ENCODE measurements at regions not wholly inside any gene's neighbourhood (a gene's known extent, or its start where the extent isn't known, plus 50 kb on each side); places are given as distances from the start of the nearest gene placed in this dataset.

- H3K4me2 ChIP-seq (ENCODE audit: insufficient read depth, insufficient read length, low read length): no peak overlapping the region
- H2BK120ac ChIP-seq (ENCODE audit: low read depth, low read length, poor library complexity, severe bottlenecking): no peak overlapping the region
- DNase-seq: peak; percentile 47
- no peaks in the 10 kb centered on the region for H3K27me3 Mint-ChIP-seq (ENCODE audit: low read depth)
- H3K27me3 ChIP-seq (ENCODE audit: insufficient read depth, low read length): no peaks in the 10 kb centered on the region
- H4K91ac ChIP-seq (ENCODE audit: insufficient read length, low read depth, low read length): no peak overlapping the region
- H3K27ac Mint-ChIP-seq: no peak overlapping the region
- no peak overlapping the region for H4K5ac ChIP-seq (ENCODE audit: insufficient read length, low read depth, low read length)
- no peak overlapping the region for H4K8ac ChIP-seq (replicated peaks; ENCODE audit: insufficient read length, low read depth, low read length)
- no peak overlapping the region for H3K27ac ChIP-seq (ENCODE audit: insufficient read length, low read depth, low read length)
- H3K9me3 Mint-ChIP-seq: no peaks in the 10 kb centered on the region
- no peaks in the 10 kb centered on the region for H3K23me2 ChIP-seq (ENCODE audit: insufficient read length, low read depth, low read length, poor library complexity, severe bottlenecking)
- H3K4ac ChIP-seq (ENCODE audit: low read depth, low read length): no peak overlapping the region
- WGBS (ENCODE audit: extremely low coverage, insufficient read length, low lambda C conversion rate): no CpG with 5 or more reads among the region's 7 CpGs
- no peak overlapping the region for H2BK12ac ChIP-seq (ENCODE audit: insufficient read length, low read depth, low read length)
- H2BK20ac ChIP-seq (ENCODE audit: low read depth, low read length, poor library complexity, severe bottlenecking): no peak overlapping the region
- H3K36me3 Mint-ChIP-seq (ENCODE audit: insufficient read depth in 1 of 3, low read depth in 3 of 3): no peaks in the 10 kb centered on the region
- no peak overlapping the region for H3K18ac ChIP-seq (ENCODE audit: insufficient read length, low read depth, low read length)
- no peak overlapping the region for H3K4me3 Mint-ChIP-seq
- TF ChIP-seq CTCF (conservative IDR thresholded peaks at IDR 0.05): peak; percentile 97
- H3K56ac ChIP-seq (ENCODE audit: insufficient read length, low read depth, low read length): no peak overlapping the region
- H2BK15ac ChIP-seq (ENCODE audit: low read depth, low read length): no peak overlapping the region
- no peaks in the 10 kb centered on the region for H4K20me1 ChIP-seq (ENCODE audit: control insufficient read depth, insufficient read depth, insufficient read length)
- H2AFZ ChIP-seq (ENCODE audit: low read length): no peak overlapping the region
- no peak overlapping the region for H3K9ac ChIP-seq (ENCODE audit: extremely low read depth, insufficient read length, low read length)
- H2AK5ac ChIP-seq (ENCODE audit: insufficient read length, low read length): no peak overlapping the region
- H3K9me3 ChIP-seq (ENCODE audit: control insufficient read depth, low read depth, low read length): no peaks in the 10 kb centered on the region
- H3K79me1 ChIP-seq (ENCODE audit: insufficient read depth, low read depth, low read length, poor library complexity, severe bottlenecking): no peaks in the 10 kb centered on the region
- no peak overlapping the region for H3K14ac ChIP-seq (ENCODE audit: insufficient read depth, low read length)
- no peaks in the 10 kb centered on the region for H3K79me2 ChIP-seq (ENCODE audit: insufficient read depth, low read length)
- peaks cover 5 to 8% of the 10 kb centered on the region in 2 experiments for H3K4me1 Mint-ChIP-seq
- H3K23ac ChIP-seq (ENCODE audit: insufficient read length, low read depth, low read length): no peak overlapping the region
- no peak overlapping the region for H3T11ph ChIP-seq (ENCODE audit: low read length)
- H2BK5ac ChIP-seq (ENCODE audit: insufficient read length, low read length): no peak overlapping the region
- H3K4me1 ChIP-seq (ENCODE audit: insufficient read depth, low read length): no peaks in the 10 kb centered on the region
Measured at GRCh38 chr4:54971474-54971950, 153.9 kb downstream of the KDR start.
